Mucosa of rectum (tissue), 2 donors: ENCODE measurements at regions not wholly inside any gene's neighbourhood (a gene's known extent, or its start where the extent isn't known, plus 50 kb on each side); places are given as distances from the start of the nearest gene placed in this dataset.
A peak's percentile ranks its signal among the peaks of the same experiment; 100 is the strongest.

ENCODE experiments used
- H3K27ac ChIP-seq, 2 donors: one replicate each; pipeline ENCODE4 v1.7.0; 2013; ENCODE audit warnings: inconsistent platforms in 2 of 2, low read depth in 2 of 2, low read length in 2 of 2
- H3K27me3 ChIP-seq, 2 donors: one replicate each; pipeline ENCODE4 v1.7.0; 2013; ENCODE audit warnings: low read length in 2 of 2; ENCODE audit not compliant: control insufficient read depth in 2 of 2, insufficient read depth in 2 of 2
- H3K36me3 ChIP-seq, 2 donors: one replicate each; pipeline ENCODE4 v1.7.0; 2013; ENCODE audit warnings: low read length in 2 of 2; ENCODE audit not compliant: control insufficient read depth in 2 of 2, insufficient read depth in 2 of 2
- H3K4me1 ChIP-seq, 2 donors: one replicate each; pipeline ENCODE4 v1.7.0; 2013; ENCODE audit warnings: low read length in 2 of 2, mild to moderate bottlenecking in 1 of 2; ENCODE audit not compliant: control insufficient read depth in 2 of 2, insufficient read depth in 2 of 2
- H3K4me3 ChIP-seq, 2 donors: one replicate each; pipeline ENCODE4 v1.7.0; 2013; ENCODE audit warnings: low read length in 2 of 2
- H3K9ac ChIP-seq, 2 donors: one replicate each; pipeline ENCODE4 v1.7.0; 2013; ENCODE audit warnings: low read length in 2 of 2, low read depth in 1 of 2, mild to moderate bottlenecking in 1 of 2
- H3K9me3 ChIP-seq, 2 donors: one replicate each; pipeline ENCODE4 v1.7.0; 2013; ENCODE audit warnings: low read length in 2 of 2; ENCODE audit not compliant: control insufficient read depth in 2 of 2
- donor health status: healthy.
- donor health status: Normal muscosa, but diverticular disease.

GRCh38 chr3:46082849-46083248 lies 55.6 kb upstream of the XCR1 start:
- Histone ChIP-seq H3K4me1 (no peaks in the 10 kb centered on the region), H3K9ac (no peak overlapping the region), H3K27ac (no peak overlapping the region), H3K27me3 (no peaks in the 10 kb centered on the region), H3K9me3 (no peaks in the 10 kb centered on the region), H3K36me3 (no peaks in the 10 kb centered on the region), H3K4me3 (no peak overlapping the region)

GRCh38 chr3:46082021-46082420 lies 54.7 kb upstream of the XCR1 start:
- Histone ChIP-seq H3K9me3 (no peaks in the 10 kb centered on the region), H3K9ac (no peak overlapping the region), H3K4me3 (no peak overlapping the region), H3K4me1 (no peaks in the 10 kb centered on the region), H3K36me3 (no peaks in the 10 kb centered on the region), H3K27me3 (no peaks in the 10 kb centered on the region), H3K27ac (no peak overlapping the region)

GRCh38 chr3:46080969-46081345 lies 53.7 kb upstream of the XCR1 start:
- H3K9me3 ChIP-seq = no peaks in the 10 kb centered on the region
- no peaks in the 10 kb centered on the region for H3K27me3 ChIP-seq
- H3K4me1 ChIP-seq = no peaks in the 10 kb centered on the region
- H3K4me3 ChIP-seq = no peak overlapping the region
- no peaks in the 10 kb centered on the region for H3K36me3 ChIP-seq
- H3K27ac ChIP-seq = no peak overlapping the region
- no peak overlapping the region for H3K9ac ChIP-seq

DNA sequence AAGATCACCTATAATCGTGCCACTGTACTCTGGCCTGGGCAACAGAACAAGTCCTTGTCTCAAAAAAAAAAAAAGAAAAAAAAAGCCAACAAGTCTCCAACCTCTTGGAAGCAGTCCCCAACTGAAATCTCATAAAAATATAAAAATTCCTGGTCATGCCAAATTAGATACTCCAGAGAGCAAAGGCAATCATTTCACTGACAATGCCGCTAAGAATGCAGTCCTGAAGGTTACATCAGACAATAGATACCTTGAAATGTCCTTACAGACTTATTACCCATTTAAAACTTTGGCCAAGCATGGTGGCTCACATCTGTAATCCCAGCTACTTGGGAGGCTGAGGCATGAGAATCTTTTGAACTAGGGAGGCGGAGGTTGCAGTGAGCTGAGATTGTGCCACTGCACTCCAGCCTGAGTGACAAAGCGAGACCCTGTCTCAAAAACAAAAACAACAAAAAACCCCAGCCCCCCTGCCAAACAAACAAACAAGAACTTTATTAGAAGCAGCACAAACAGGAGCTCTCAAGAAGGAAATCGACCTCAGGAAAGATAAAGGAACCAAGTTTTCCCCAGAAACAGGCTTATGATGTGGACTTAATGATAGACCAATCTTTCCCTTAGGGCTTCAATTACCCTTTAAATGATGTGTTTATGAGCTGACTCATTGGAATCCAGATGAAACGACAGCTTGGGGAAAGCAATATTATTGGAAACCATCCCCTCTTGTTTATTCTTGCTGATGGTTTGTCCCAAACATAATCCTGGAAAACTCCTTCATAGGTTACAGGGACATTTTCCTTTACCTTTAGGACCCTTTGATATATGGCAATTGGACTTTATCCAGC lies 53.1 kb upstream of the XCR1 start:
- Histone ChIP-seq H3K27me3 (no peaks in the 10 kb centered on the region), H3K36me3 (no peaks in the 10 kb centered on the region), H3K9me3 (no peaks in the 10 kb centered on the region), H3K4me1 (no peaks in the 10 kb centered on the region), H3K9ac (no peak overlapping the region), H3K27ac (no peak overlapping the region), H3K4me3 (no peak overlapping the region)

GRCh38 chr3:46078712-46079400 lies 51.6 kb upstream of the XCR1 start:
- H3K4me3 ChIP-seq = peak overlapping the region in 1 of 2 donors; percentile 46
- H3K27ac ChIP-seq = no peak overlapping the region
- H3K27me3 ChIP-seq = no peaks in the 10 kb centered on the region
- no peak overlapping the region for H3K9ac ChIP-seq
- H3K9me3 ChIP-seq = no peaks in the 10 kb centered on the region
- H3K4me1 ChIP-seq = no peaks in the 10 kb centered on the region
- no peaks in the 10 kb centered on the region for H3K36me3 ChIP-seq
